Activated CD4-positive, CD25-positive, alpha-beta regulatory T cell treated with anti-CD3 and anti-CD28 coated beads, Interleukin-2, amount 50 U/mL, for 24 hours (primary cell): ENCODE measurements at regions not wholly inside any gene's neighbourhood (a gene's known extent, or its start where the extent isn't known, plus 50 kb on each side); places are given as distances from the start of the nearest gene placed in this dataset.

ENCODE experiments used
- ATAC-seq, 2 donors: fragments of 150-1000 bp; cut with Tn5 transposase; one replicate each; pipeline ENCODE4 v1.10.0; 2021; ENCODE audit warnings: mild to moderate bottlenecking in 1 of 2, moderate library complexity in 1 of 2

- peak in 1 of 2 donors; percentile 13 for ATAC-seq
Observed at GRCh38 chr5:61916621-61917620, 389.1 kb upstream of the KIF2A start.

DNA sequence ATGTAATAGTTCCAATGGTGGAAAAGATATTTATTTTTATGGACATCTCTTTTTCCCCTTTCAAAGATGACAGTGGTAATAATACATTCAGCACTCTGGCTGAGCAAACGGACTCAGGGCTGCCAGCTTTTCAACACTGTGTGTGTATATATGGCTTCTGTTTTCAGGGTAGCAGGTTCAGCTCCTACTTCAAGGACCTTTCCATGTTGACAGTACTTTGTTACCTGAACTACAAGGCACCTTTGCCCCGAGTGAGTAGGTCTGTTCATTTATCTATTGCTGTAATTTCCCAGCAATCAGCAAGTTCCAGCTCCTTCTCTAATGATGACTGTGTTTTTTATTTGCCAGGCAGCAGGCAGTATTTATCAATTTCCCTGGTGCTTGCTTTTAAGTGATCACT lies 387.4 kb upstream of the KIF2A start:
- no peak for ATAC-seq

GRCh38 chr5:61919920-61920319 lies 386.1 kb upstream of the KIF2A start:
- no peak for ATAC-seq

DNA sequence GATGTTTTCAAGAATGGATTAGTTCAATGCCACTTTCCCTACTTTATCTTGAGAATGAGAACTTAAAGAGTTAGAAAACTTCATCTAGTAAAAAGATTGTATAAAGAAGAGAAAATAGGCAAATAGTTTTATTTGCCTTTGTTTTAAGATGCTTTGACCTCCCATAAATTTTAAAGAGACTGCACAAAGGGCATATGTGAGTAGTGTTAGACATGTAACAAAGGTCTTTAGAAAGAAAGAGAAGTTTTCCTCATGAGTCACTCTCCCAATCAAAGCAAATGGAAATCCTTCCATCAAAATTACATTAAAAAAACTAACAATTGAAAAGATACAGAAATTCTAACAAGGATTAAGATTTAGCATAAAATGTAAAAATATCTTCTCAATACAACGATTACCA lies 381.8 kb upstream of the KIF2A start:
- ATAC-seq = no peak

DNA sequence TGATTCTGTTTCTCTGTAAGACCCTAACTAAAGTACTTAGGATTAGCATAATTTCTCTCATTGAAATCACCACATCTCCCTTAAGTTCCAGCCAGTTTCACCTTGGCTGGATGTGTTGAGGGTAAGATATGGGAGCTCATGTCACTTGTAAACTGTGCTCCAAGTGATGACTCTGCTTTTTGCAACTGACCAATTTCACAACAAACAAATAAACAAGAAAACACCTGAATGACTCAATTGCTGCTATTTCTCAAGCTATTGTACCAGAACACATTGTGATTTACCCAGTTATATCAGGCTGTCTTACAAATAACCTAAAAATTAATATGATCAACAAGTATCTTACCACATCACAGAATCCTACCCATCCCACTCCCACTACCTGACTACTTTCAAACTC lies 379.1 kb upstream of the KIF2A start:
- ATAC-seq = no peak

GRCh38 chr5:61931236-61931635 lies 374.8 kb upstream of the KIF2A start:
- no peak for ATAC-seq

DNA sequence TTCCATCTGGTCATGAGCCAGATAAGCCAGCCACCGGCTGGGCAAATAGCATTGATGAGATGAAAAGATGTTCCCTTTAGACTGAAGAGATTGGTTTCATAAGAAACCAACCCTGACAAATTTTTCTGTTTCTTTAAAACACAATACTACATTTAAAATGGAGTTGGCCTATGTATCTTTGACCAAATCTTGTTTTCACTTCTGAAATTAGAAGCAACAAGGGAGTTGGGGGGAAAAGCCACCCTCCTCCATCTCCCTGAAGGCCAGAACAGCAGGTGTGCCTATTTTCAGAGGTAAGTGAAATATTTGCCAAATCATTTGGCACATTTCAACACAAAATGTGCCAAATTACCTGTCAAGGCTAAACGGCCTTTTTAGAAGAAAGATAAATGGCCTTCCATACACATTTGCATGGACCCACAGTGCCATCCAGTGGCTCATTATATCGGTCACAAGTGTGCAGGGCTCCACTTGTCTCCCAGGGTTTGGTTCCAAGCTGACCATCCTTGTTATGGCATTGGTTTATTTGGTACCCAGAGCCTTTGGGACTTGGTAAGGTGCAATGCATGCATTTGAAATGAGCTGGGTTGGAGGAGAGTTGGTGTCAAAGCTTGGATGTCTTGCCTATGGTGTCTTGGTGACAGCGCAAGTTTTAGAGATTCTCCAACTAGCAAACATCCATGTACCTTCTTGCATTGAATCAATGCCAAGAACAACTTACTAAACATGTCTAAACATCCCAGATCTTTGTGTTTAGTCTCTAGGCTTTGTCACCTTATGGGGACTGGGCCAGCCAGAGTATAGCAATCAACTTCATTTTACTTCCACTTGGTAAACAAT lies 372.0 kb upstream of the KIF2A start:
- ATAC-seq = no peak

GRCh38 chr5:61941637-61942036 lies 364.4 kb upstream of the KIF2A start:
- ATAC-seq = no peak

GRCh38 chr5:61942462-61943049 lies 363.4 kb upstream of the KIF2A start:
- no peak for ATAC-seq

GRCh38 chr5:61943713-61944112 lies 362.3 kb upstream of the KIF2A start:
- ATAC-seq = no peak

DNA sequence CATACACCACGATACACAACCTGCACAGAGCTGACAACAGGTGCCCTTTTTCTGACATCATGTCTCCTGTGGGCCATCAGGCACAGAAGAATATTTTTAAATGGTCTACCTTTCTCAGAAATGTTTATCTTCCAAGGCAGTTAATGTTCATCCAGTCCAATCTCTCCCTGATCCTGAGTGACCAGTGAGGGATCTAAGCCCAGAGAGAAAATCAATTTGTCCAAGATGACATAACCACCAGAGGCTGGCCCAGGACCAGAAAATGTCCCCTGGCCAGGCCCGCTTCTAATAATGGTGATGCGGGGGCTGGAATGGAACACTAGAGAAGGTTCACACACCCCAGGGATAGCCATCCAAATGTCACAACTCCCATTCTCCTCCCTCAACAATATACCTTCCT lies 357.9 kb upstream of the KIF2A start:
- no peak for ATAC-seq

DNA sequence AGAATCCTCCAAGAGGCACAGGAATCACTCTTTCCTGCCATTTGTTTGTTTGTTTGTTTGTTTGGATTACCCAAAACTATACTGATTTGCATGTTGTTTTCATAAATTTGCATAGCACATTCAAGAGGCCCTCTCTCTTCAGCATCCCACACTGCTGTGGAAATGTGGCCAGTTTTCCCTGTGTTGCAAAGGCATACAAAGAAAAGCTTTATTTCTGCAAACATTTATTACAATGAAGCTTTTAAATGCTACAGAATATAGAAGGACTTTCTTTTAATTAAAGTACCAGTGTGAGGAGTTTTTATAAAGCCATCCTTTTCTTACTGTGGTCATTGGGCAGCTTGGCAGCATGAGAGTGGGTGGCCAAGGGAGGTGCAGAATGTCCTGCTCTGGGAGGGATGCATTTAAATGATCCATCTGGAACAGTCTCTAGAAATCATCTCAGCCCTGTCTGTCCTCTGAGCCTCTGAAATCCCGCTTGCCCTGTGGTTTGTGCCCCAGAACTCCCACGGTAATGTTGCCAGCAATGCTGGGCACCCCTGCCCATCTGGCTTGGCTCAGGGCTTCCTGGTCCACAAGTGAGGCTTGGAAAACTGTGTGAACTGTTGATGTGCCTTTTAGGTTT lies 356.8 kb upstream of the KIF2A start:
- no peak for ATAC-seq

GRCh38 chr5:61949679-61950435 lies 356.1 kb upstream of the KIF2A start:
- ATAC-seq = no peak

DNA sequence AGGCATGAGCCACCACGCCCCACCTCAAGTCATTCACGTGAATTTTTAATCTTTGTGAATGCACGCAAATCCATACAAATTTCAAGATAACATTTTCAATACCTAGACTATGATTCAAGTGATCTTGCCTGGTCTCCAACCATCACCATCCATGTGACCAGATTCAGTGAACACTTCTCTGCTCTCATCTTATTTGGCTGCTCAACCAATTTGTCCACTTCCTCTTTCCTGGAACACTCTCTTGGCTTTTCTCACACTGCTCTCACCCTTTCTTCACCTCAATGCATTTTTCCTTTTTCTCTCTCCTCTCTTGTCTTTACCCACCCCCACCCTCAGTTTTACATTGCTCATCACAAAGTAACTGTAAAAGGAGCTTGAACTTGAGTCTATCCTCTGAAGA lies 354.7 kb upstream of the KIF2A start:
- ATAC-seq = no peak

- ATAC-seq = no peak
Observed at GRCh38 chr5:61953913-61954312, 352.1 kb upstream of the KIF2A start.

- no peak for ATAC-seq
Observed at GRCh38 chr5:61964201-61964600, 341.8 kb upstream of the KIF2A start.

GRCh38 chr5:61965069-61965468 lies 340.9 kb upstream of the KIF2A start:
- no peak for ATAC-seq

DNA sequence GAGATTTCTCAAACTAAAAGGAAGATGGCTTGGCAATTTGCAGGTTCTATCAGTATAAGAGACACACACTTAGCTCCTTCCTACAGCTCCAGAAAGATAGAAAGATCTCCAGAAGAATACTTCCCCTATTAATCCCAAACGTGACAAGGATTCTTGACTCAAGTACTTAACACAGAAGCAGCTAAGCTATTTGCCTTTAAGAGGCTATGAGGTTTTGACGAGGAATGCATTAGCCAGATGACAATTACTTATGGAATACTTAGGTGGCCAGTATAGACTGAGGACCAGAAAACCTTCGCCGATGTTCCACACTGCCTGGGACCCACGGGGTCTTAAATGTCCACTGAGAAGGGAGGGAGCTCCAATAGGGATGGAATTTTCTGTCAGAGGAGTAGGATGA lies 340.5 kb upstream of the KIF2A start:
- ATAC-seq = no peak

DNA sequence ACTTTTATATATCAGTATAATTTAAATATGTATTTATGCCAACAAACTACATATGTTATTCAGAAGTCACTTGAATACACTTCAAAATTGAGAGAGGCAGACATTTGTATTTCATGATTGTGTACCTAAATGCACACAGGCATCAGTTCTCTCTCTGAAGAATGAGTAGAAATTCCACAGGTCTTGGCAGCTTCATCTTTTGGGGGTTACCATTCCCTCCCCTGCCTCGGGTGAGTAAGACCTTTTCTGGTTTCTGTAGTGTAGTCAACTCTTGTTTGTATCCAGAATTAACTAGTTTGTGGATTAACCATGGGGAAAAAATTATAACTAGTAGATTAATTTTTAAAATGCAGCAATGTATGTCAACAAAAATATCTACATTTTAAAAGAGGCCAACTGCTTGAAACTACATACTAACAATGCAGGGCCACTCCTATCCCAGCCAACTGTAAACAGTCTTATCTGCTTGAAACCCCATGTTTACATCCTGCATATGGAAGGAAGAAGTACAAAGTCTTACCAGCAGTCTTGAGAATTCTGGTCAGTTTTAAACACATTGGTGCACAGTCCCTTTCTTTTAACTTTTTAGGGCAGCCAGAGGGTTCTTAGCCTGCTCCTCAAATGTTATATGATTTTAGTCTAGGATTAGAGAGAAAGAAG lies 339.6 kb upstream of the KIF2A start:
- ATAC-seq = no peak

- ATAC-seq = no peak
Observed at GRCh38 chr5:61966997-61967396, 339.0 kb upstream of the KIF2A start.

DNA sequence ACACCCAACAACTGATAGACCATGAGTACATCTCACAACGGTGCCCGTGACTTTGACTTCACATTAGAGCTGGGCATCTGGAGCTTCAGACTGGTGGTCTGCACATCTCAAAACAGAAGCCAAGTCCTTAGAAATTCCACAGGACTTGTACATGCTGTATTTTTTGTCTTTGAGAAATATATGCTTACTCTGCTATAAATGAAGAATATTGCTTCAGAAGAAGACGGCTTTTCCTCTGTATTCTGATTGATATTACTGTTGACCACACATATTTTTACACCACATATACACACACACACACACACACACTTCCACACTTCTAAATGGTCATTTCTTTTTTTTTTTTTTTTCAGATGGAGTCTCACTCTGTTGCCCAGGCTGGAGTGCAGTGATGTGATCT lies 338.3 kb upstream of the KIF2A start:
- ATAC-seq = no peak

- ATAC-seq = no peak
Observed at GRCh38 chr5:61969347-61969746, 336.7 kb upstream of the KIF2A start.
